Peyer's patch (tissue), 4 donors: ENCODE measurements at regions not wholly inside any gene's neighbourhood (a gene's known extent, or its start where the extent isn't known, plus 50 kb on each side); places are given as distances from the start of the nearest gene placed in this dataset.

ENCODE experiments used
- CTCF ChIP-seq, 6 experiments: fragments of 450-650 bp in 4 of 6; fragments of 200-600 bp in 2 of 6; sonication (generic) in 1 of 6; IDR thresholded peaks; one replicate each; pipeline ENCODE4 v1.5.1; 2017 to 2019; ENCODE audit warnings: antibody characterized with exemption in 6 of 6, mild to moderate bottlenecking in 3 of 6, moderate library complexity in 1 of 6
- POLR2A ChIP-seq, 2 donors: fragments of 450-650 bp; IDR thresholded peaks; one replicate each; pipeline ENCODE4 v1.5.1; 2017; ENCODE audit warnings: antibody characterized with exemption in 2 of 2, mild to moderate bottlenecking in 2 of 2, moderate library complexity in 2 of 2

- TF ChIP-seq CTCF (IDR thresholded peaks at IDR 0.05) (no peak), POLR2A (IDR thresholded peaks at IDR 0.05) (no peak)
Measured at GRCh38 chr12:83642205-83642604, 955.5 kb downstream of the TMTC2 start.
